Endothelial cell (in vitro differentiated cells): ENCODE measurements at regions not wholly inside any gene's neighbourhood (a gene's known extent, or its start where the extent isn't known, plus 50 kb on each side); places are given as distances from the start of the nearest gene placed in this dataset.

Source experiments
- DNase-seq: peaks from one replicate; pipeline ENCODE4 v3.0.0; 2021; ENCODE audit warnings: low spot score
- H3K27ac Mint-ChIP-seq: one replicate; pipeline ENCODE4 v1.8.0; 2021; ENCODE audit warnings: mixed read lengths, inconsistent platforms; ENCODE audit not compliant: unreplicated experiment
- H3K27me3 Mint-ChIP-seq: one replicate; pipeline ENCODE4 v1.8.0; 2021; ENCODE audit warnings: mild to moderate bottlenecking, moderate library complexity, mixed read lengths, inconsistent platforms; ENCODE audit not compliant: unreplicated experiment
- H3K36me3 Mint-ChIP-seq: one replicate; pipeline ENCODE4 v1.8.0; 2021; ENCODE audit warnings: mild to moderate bottlenecking, low read depth, mixed read lengths, inconsistent platforms; ENCODE audit not compliant: unreplicated experiment
- H3K4me1 Mint-ChIP-seq: one replicate; pipeline ENCODE4 v1.8.0; 2021; ENCODE audit warnings: mild to moderate bottlenecking, mixed read lengths, inconsistent platforms; ENCODE audit not compliant: unreplicated experiment
- H3K4me3 Mint-ChIP-seq: one replicate; pipeline ENCODE4 v1.8.0; 2021; ENCODE audit warnings: mild to moderate bottlenecking, mixed read lengths, inconsistent platforms; ENCODE audit not compliant: unreplicated experiment
- H3K9me3 Mint-ChIP-seq: one replicate; pipeline ENCODE4 v1.8.0; 2021; ENCODE audit warnings: mixed read lengths, inconsistent platforms; ENCODE audit not compliant: unreplicated experiment
- TF ChIP-seq, protein P1 (sequence below): fragments of 200-600 bp; sonication (generic); IDR thresholded peaks from one replicate; pipeline ENCODE4 v1.5.0; 2021; ENCODE audit warnings: antibody characterized with exemption; ENCODE audit not compliant: unreplicated experiment

DNA sequence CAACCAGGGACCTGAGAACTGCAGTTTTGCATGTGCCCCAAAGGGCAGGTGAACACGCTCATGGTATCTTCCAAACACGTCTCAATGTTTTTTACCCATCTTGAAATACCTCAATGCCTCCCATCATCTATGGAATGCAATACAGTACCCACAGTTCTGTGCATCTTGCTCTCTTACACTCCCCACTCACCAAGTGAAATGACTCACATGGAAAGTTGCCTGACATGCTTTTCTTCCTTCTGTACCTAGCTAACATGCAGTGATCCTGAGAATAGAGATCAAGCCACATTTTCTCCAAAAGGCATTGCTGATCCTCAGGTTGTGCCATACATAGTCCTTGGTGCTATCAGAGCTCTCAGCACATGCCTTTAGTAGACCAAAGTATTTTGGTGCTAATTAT lies 373.9 kb downstream of the GPD2 start:
- Mint-ChIP-seq H3K36me3 (no peaks in the 10 kb centered on the region), H3K4me1 (no peaks in the 10 kb centered on the region), H3K9me3 (no peaks in the 10 kb centered on the region), H3K4me3 (no peak overlapping the region), H3K27ac (no peak overlapping the region), H3K27me3 (no peaks in the 10 kb centered on the region)
- TF ChIP-seq, protein P1, sequence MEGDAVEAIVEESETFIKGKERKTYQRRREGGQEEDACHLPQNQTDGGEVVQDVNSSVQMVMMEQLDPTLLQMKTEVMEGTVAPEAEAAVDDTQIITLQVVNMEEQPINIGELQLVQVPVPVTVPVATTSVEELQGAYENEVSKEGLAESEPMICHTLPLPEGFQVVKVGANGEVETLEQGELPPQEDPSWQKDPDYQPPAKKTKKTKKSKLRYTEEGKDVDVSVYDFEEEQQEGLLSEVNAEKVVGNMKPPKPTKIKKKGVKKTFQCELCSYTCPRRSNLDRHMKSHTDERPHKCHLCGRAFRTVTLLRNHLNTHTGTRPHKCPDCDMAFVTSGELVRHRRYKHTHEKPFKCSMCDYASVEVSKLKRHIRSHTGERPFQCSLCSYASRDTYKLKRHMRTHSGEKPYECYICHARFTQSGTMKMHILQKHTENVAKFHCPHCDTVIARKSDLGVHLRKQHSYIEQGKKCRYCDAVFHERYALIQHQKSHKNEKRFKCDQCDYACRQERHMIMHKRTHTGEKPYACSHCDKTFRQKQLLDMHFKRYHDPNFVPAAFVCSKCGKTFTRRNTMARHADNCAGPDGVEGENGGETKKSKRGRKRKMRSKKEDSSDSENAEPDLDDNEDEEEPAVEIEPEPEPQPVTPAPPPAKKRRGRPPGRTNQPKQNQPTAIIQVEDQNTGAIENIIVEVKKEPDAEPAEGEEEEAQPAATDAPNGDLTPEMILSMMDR, result no peak
- no peak for DNase-seq

- Mint-ChIP-seq H3K27ac (no peak overlapping the region), H3K27me3 (no peaks in the 10 kb centered on the region), H3K36me3 (no peaks in the 10 kb centered on the region), H3K9me3 (no peaks in the 10 kb centered on the region), H3K4me3 (no peak overlapping the region), H3K4me1 (no peaks in the 10 kb centered on the region)
- TF ChIP-seq, protein P1, result no peak
- no peak for DNase-seq
Measured at GRCh38 chr2:156812496-156812895, 376.3 kb downstream of the GPD2 start.

DNA sequence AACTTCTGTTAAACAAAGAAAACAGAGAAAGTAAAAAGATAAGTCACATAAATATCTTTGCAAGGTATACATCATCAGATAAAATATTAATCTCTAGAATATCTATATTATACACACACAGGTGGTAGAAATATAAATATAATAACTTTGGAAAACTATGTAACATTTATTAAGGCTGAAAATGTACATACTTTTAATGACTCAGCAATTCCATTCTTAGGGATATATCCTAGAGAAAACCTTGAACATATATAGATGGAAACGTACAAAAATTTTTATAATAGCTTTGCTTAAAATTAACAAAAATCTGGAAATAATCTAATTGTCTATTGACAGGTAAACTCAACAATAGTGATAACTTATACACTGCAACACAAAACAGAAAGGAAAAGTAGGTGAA lies 381.3 kb downstream of the GPD2 start:
- no peaks in the 10 kb centered on the region for H3K27me3 Mint-ChIP-seq
- H3K9me3 Mint-ChIP-seq, result no peaks in the 10 kb centered on the region
- TF ChIP-seq, protein P1, result no peak
- no peak overlapping the region for H3K4me3 Mint-ChIP-seq
- no peaks in the 10 kb centered on the region for H3K4me1 Mint-ChIP-seq
- no peaks in the 10 kb centered on the region for H3K36me3 Mint-ChIP-seq
- DNase-seq, result no peak
- H3K27ac Mint-ChIP-seq, result no peak overlapping the region

- Mint-ChIP-seq H3K27me3 (no peaks in the 10 kb centered on the region), H3K36me3 (no peaks in the 10 kb centered on the region), H3K9me3 (no peaks in the 10 kb centered on the region), H3K4me1 (no peaks in the 10 kb centered on the region), H3K27ac (no peak overlapping the region), H3K4me3 (no peak overlapping the region)
- no peak for DNase-seq
- TF ChIP-seq, protein P1, result no peak
Measured at GRCh38 chr2:156818221-156818620, 382.0 kb downstream of the GPD2 start.

GRCh38 chr2:156818944-156819343 lies 382.8 kb downstream of the GPD2 start:
- TF ChIP-seq, protein P1, result no peak
- no peaks in the 10 kb centered on the region for H3K4me1 Mint-ChIP-seq
- H3K27ac Mint-ChIP-seq, result no peak overlapping the region
- no peaks in the 10 kb centered on the region for H3K36me3 Mint-ChIP-seq
- H3K27me3 Mint-ChIP-seq, result no peaks in the 10 kb centered on the region
- no peak for DNase-seq
- H3K4me3 Mint-ChIP-seq, result no peak overlapping the region
- H3K9me3 Mint-ChIP-seq, result no peaks in the 10 kb centered on the region
